HL-60 (cell line): ENCODE measurements at regions not wholly inside any gene's neighbourhood (a gene's known extent, or its start where the extent isn't known, plus 50 kb on each side); places are given as distances from the start of the nearest gene placed in this dataset.

Source experiments
- DNase-seq, 2 experiments: peaks; one replicate each; pipeline ENCODE4 v3.0.0-alpha.2; 2010 to 2020; ENCODE audit warnings: low read depth in 1 of 2, low spot score in 1 of 2
- H3K27ac ChIP-seq: fragments of 250-450 bp; sonication (Bioruptor Pico); replicated peaks from 2 replicates; pipeline ENCODE4 v1.5.1; 2020; ENCODE audit warnings: mild to moderate bottlenecking, moderate library complexity
- H3K27me3 ChIP-seq: fragments of 250-450 bp; sonication (Bioruptor Pico); 2 replicates; pipeline ENCODE4 v1.5.1; 2021; ENCODE audit warnings: mild to moderate bottlenecking, moderate library complexity; ENCODE audit not compliant: insufficient read depth, poor library complexity, severe bottlenecking
- H3K4me3 ChIP-seq: replicated peaks from 2 replicates; pipeline ENCODE4 v1.5.1; 2011; ENCODE audit warnings: mild to moderate bottlenecking, control low read depth, low read length; ENCODE audit not compliant: insufficient read depth
- CTCF ChIP-seq: IDR thresholded peaks from one replicate; pipeline ENCODE4 v1.5.1; 2011; ENCODE audit warnings: low read length, control low read depth, inconsistent platforms; ENCODE audit not compliant: insufficient read depth
- GABPA ChIP-seq: IDR thresholded peaks from 2 replicates; pipeline ENCODE4 v1.6.1; 2012; ENCODE audit warnings: low read depth
- POLR2AphosphoS5 ChIP-seq: IDR thresholded peaks from 2 replicates; pipeline ENCODE4 v1.6.1; 2012; ENCODE audit warnings: low read depth
- REST ChIP-seq: IDR thresholded peaks from 2 replicates; pipeline ENCODE4 v1.6.1; 2012; ENCODE audit warnings: low read depth; ENCODE audit not compliant: insufficient replicate concordance
- SPI1 ChIP-seq: IDR thresholded peaks from 2 replicates; pipeline ENCODE4 v1.6.1; 2012; ENCODE audit warnings: low read depth, mild to moderate bottlenecking, borderline replicate concordance

GRCh38 chr3:31311559-31311958, 221.2 kb upstream of the STT3B start:
- Histone ChIP-seq H3K27me3 (no peaks in the 10 kb centered on the region), H3K27ac (no peak overlapping the region), H3K4me3 (no peak overlapping the region)
- DNase-seq = no peak
- no peak for TF ChIP-seq CTCF
- TF ChIP-seq GABPA = no peak

GRCh38 chr3:31312400-31312799, 220.3 kb upstream of the STT3B start:
- no peak overlapping the region for H3K4me3 ChIP-seq
- H3K27ac ChIP-seq = no peak overlapping the region
- peak in 1 of 2 experiments; percentile 31 for DNase-seq
- H3K27me3 ChIP-seq = no peaks in the 10 kb centered on the region
- TF ChIP-seq GABPA (no peak), CTCF (no peak), POLR2AphosphoS5 (no peak), REST (no peak), SPI1 (no peak)

- Histone ChIP-seq H3K27ac (no peak overlapping the region), H3K4me3 (no peak overlapping the region), H3K27me3 (no peaks in the 10 kb centered on the region)
- no peak for DNase-seq
- TF ChIP-seq CTCF = no peak
- TF ChIP-seq REST = no peak
- TF ChIP-seq SPI1 = no peak
- TF ChIP-seq GABPA = no peak
- no peak for TF ChIP-seq POLR2AphosphoS5
Observed at GRCh38 chr3:31314258-31314657, 218.5 kb upstream of the STT3B start.

- H3K4me3 ChIP-seq = no peak overlapping the region
- TF ChIP-seq GABPA (no peak), CTCF (no peak), REST (no peak), POLR2AphosphoS5 (no peak), SPI1 (no peak)
- no peaks in the 10 kb centered on the region for H3K27me3 ChIP-seq
- DNase-seq = no peak
- no peak overlapping the region for H3K27ac ChIP-seq
Observed at GRCh38 chr3:31319332-31319731, 213.4 kb upstream of the STT3B start.
